ENCODE measurements at regions not wholly inside any gene's neighbourhood (a gene's known extent, or its start where the extent isn't known, plus 50 kb on each side); places are given as distances from the start of the nearest gene placed in this dataset.

DNA sequence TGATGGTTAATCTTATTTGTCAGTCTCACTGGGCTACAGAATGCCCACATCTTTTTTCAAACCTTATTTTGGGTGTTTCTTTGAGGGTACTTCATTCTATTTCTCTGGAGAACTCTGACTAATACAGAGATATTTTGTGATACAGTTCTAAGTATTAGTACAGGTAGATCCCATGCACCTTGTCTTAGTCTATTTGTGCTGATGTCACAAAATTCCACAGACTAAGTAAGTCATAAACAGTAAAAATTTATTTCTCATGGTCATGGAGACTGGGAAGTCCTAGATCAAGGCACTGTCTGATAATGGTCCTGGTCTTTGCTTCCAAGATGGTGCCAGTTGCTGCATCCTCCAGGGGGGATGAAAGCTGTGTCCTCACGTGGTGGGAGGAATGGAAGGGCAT lies 68.6 kb upstream of the EPHA4 start:
- in situ Hi-C loops (cut with MboI) = no loop called here
- ATAC-seq (no peak), FAIRE-seq (no peak), DNase-seq (ENCODE audit: extremely low read depth in 1 of 4, low spot score in 3 of 4) (no peak)
- intact Hi-C loops (cut with micrococcal nuclease) = no loop called here
- no peak overlapping the region for H3K4me2 ChIP-seq (ENCODE audit: insufficient read depth, low read length)
- ChIA-PET CTCF (ENCODE audit: low intra/inter-chr PET ratio) (no interaction called here), POLR2A (interaction anchor here (0.6 kb wide), 1 partner anchor 1897 kb away, joined by 3 read pairs; no protein-coding TSS in a partner anchor)
- no TSS peak for BruUV-seq (replicated peaks)
- no peak overlapping the region for H2AFZ ChIP-seq (ENCODE audit: low read depth, low read length)
- no peaks in the 10 kb centered on the region for H3K9me1 ChIP-seq (ENCODE audit: control insufficient read depth, insufficient read depth, low read length)
- WGBS (ENCODE audit: insufficient coverage, low coverage, missing lambda C conversion rate) = no CpG with 5 or more reads among the region's 1 CpG
- H3K4me1 ChIP-seq (replicated peaks in 1 of 2; ENCODE audit: control insufficient read depth in 2 of 2, insufficient read depth in 2 of 2, low read length in 2 of 2) = no peaks in the 10 kb centered on the region
- TF ChIP-seq RBM15 (IDR thresholded peaks at IDR 0.05; ENCODE audit: insufficient read depth, low read length) = no peak
- TF ChIP-seq ZNF217 (CRISPR knock-in tag; IDR thresholded peaks at IDR 0.05) = no peak
- TF ChIP-seq HDGF (IDR thresholded peaks at IDR 0.05) = no peak
- TF ChIP-seq, protein P1, sequence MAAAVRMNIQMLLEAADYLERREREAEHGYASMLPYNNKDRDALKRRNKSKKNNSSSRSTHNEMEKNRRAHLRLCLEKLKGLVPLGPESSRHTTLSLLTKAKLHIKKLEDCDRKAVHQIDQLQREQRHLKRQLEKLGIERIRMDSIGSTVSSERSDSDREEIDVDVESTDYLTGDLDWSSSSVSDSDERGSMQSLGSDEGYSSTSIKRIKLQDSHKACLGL (CRISPR knock-in tag; IDR thresholded peaks at IDR 0.05; ENCODE audit: borderline replicate concordance, poor library complexity, severe bottlenecking) = no peak
- no peak for TF ChIP-seq FOXA1 (IDR thresholded peaks at IDR 0.05; ENCODE audit: borderline replicate concordance)
- TF ChIP-seq, protein P2, sequence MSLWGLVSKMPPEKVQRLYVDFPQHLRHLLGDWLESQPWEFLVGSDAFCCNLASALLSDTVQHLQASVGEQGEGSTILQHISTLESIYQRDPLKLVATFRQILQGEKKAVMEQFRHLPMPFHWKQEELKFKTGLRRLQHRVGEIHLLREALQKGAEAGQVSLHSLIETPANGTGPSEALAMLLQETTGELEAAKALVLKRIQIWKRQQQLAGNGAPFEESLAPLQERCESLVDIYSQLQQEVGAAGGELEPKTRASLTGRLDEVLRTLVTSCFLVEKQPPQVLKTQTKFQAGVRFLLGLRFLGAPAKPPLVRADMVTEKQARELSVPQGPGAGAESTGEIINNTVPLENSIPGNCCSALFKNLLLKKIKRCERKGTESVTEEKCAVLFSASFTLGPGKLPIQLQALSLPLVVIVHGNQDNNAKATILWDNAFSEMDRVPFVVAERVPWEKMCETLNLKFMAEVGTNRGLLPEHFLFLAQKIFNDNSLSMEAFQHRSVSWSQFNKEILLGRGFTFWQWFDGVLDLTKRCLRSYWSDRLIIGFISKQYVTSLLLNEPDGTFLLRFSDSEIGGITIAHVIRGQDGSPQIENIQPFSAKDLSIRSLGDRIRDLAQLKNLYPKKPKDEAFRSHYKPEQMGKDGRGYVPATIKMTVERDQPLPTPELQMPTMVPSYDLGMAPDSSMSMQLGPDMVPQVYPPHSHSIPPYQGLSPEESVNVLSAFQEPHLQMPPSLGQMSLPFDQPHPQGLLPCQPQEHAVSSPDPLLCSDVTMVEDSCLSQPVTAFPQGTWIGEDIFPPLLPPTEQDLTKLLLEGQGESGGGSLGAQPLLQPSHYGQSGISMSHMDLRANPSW (CRISPR knock-in tag; IDR thresholded peaks at IDR 0.05) = no peak
- no peak for TF ChIP-seq ZNF586 (CRISPR knock-in tag; conservative IDR thresholded peaks at IDR 0.05)
- TF ChIP-seq NCOA4 (IDR thresholded peaks at IDR 0.05; ENCODE audit: partially characterized antibody) = no peak
- no peak for TF ChIP-seq ZNF507 (tag; conservative IDR thresholded peaks at IDR 0.05)
- TF ChIP-seq THRA (IDR thresholded peaks at IDR 0.05) = no peak
- no peak for TF ChIP-seq RBM25 (IDR thresholded peaks at IDR 0.05; ENCODE audit: low read depth, low read length, severe bottlenecking)
- TF ChIP-seq, protein P3, sequence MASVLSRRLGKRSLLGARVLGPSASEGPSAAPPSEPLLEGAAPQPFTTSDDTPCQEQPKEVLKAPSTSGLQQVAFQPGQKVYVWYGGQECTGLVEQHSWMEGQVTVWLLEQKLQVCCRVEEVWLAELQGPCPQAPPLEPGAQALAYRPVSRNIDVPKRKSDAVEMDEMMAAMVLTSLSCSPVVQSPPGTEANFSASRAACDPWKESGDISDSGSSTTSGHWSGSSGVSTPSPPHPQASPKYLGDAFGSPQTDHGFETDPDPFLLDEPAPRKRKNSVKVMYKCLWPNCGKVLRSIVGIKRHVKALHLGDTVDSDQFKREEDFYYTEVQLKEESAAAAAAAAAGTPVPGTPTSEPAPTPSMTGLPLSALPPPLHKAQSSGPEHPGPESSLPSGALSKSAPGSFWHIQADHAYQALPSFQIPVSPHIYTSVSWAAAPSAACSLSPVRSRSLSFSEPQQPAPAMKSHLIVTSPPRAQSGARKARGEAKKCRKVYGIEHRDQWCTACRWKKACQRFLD (CRISPR knock-in tag; IDR thresholded peaks at IDR 0.05) = no peak
- no peak for TF ChIP-seq ZBED1 (IDR thresholded peaks at IDR 0.05)
- no peak for TF ChIP-seq OTX1 (CRISPR knock-in tag; IDR thresholded peaks at IDR 0.05)
- no peak overlapping the region for H3K9ac ChIP-seq (ENCODE audit: insufficient read depth in 1 of 2, low read depth in 2 of 2, low read length in 2 of 2)
- no peaks in the 10 kb centered on the region for H3K36me3 ChIP-seq (ENCODE audit: control insufficient read depth, insufficient read depth, low read length)
- no peaks in the 10 kb centered on the region for H3K27me3 ChIP-seq (ENCODE audit: control insufficient read depth in 2 of 2, insufficient read depth in 2 of 2, low read length in 2 of 2)
- no peaks in the 10 kb centered on the region for H3K79me2 ChIP-seq (ENCODE audit: control insufficient read depth, insufficient read depth, low read length)
- H3K27ac ChIP-seq (ENCODE audit: extremely low read depth, low read depth, low read length) = no peak overlapping the region
- H4K20me1 ChIP-seq (replicated peaks; ENCODE audit: control insufficient read depth, insufficient read depth, low read length) = no peaks in the 10 kb centered on the region
- H3K4me3 ChIP-seq = no peak overlapping the region
- no peaks in the 10 kb centered on the region for H3K9me3 ChIP-seq (replicated peaks; ENCODE audit: control insufficient read depth, insufficient read depth, low read depth, low read length)

Measured in K562 (cell line).